Peyer's patch (tissue), 4 donors: ENCODE measurements at regions not wholly inside any gene's neighbourhood (a gene's known extent, or its start where the extent isn't known, plus 50 kb on each side); places are given as distances from the start of the nearest gene placed in this dataset.

ENCODE experiments used
- DNase-seq, 3 donors: peaks; one replicate each; pipeline ENCODE4 v3.0.0-alpha.2; 2017 to 2019
- H3K27ac ChIP-seq, 4 donors: fragments of 200-600 bp; sonication (generic); one replicate each; pipeline ENCODE4 v1.5.1; 2016 to 2019
- H3K27me3 ChIP-seq, 2 donors: fragments of 200-600 bp; sonication (generic); one replicate each; pipeline ENCODE4 v1.5.1; 2019
- H3K36me3 ChIP-seq, 3 donors: fragments of 200-600 bp; sonication (generic); one replicate each; pipeline ENCODE4 v1.5.1; 2016 to 2019
- H3K4me1 ChIP-seq, 4 donors: fragments of 200-600 bp; sonication (generic); one replicate each; pipeline ENCODE4 v1.5.1; 2016 to 2019
- H3K4me3 ChIP-seq, 4 donors: fragments of 200-600 bp; sonication (generic); 1 replicate in 3 of 4; 2 replicates in 1 of 4; pipeline ENCODE4 v1.5.1; 2016 to 2019; ENCODE audit warnings: mild to moderate bottlenecking in 1 of 4
- H3K9me3 ChIP-seq, 4 donors: fragments of 200-600 bp; sonication (generic); one replicate each; pipeline ENCODE4 v1.5.1; 2016 to 2019; ENCODE audit warnings: mild to moderate bottlenecking in 1 of 4
- CTCF ChIP-seq, 6 experiments: fragments of 450-650 bp in 4 of 6; fragments of 200-600 bp in 2 of 6; sonication (generic) in 1 of 6; IDR thresholded peaks; one replicate each; pipeline ENCODE4 v1.5.1; 2017 to 2019; ENCODE audit warnings: antibody characterized with exemption in 6 of 6, mild to moderate bottlenecking in 3 of 6, moderate library complexity in 1 of 6
- POLR2A ChIP-seq, 2 donors: fragments of 450-650 bp; IDR thresholded peaks; one replicate each; pipeline ENCODE4 v1.5.1; 2017; ENCODE audit warnings: antibody characterized with exemption in 2 of 2, mild to moderate bottlenecking in 2 of 2, moderate library complexity in 2 of 2

- Histone ChIP-seq H3K27ac (no peak overlapping the region), H3K9me3 (no peaks in the 10 kb centered on the region), H3K4me1 (no peaks in the 10 kb centered on the region), H3K4me3 (no peak overlapping the region), H3K36me3 (no peaks in the 10 kb centered on the region), H3K27me3 (no peaks in the 10 kb centered on the region)
- no peak for DNase-seq
- TF ChIP-seq POLR2A (IDR thresholded peaks at IDR 0.05) (no peak), CTCF (IDR thresholded peaks at IDR 0.05) (no peak)
Observed at GRCh38 chr20:40933758-40934157, 94.9 kb upstream of the TOP1 start.

GRCh38 chr20:40938020-40938419, 90.6 kb upstream of the TOP1 start:
- Histone ChIP-seq H3K27me3 (no peaks in the 10 kb centered on the region), H3K36me3 (no peaks in the 10 kb centered on the region), H3K9me3 (no peaks in the 10 kb centered on the region), H3K4me1 (no peaks in the 10 kb centered on the region), H3K27ac (no peak overlapping the region), H3K4me3 (no peak overlapping the region)
- no peak for DNase-seq
- TF ChIP-seq POLR2A (IDR thresholded peaks at IDR 0.05) = no peak
- TF ChIP-seq CTCF (IDR thresholded peaks at IDR 0.05) = no peak

- Histone ChIP-seq H3K4me3 (no peak overlapping the region), H3K27ac (no peak overlapping the region), H3K27me3 (no peaks in the 10 kb centered on the region), H3K4me1 (no peaks in the 10 kb centered on the region), H3K36me3 (no peaks in the 10 kb centered on the region), H3K9me3 (no peaks in the 10 kb centered on the region)
- DNase-seq = no peak
- TF ChIP-seq POLR2A (IDR thresholded peaks at IDR 0.05) (no peak), CTCF (IDR thresholded peaks at IDR 0.05) (no peak)
Observed at GRCh38 chr20:40939667-40940066, 89.0 kb upstream of the TOP1 start.

- H3K27ac ChIP-seq = no peak overlapping the region
- H3K4me3 ChIP-seq = no peak overlapping the region
- no peak for DNase-seq
- no peaks in the 10 kb centered on the region for H3K4me1 ChIP-seq
- H3K36me3 ChIP-seq = no peaks in the 10 kb centered on the region
- H3K27me3 ChIP-seq = no peaks in the 10 kb centered on the region
- TF ChIP-seq POLR2A (IDR thresholded peaks at IDR 0.05) (no peak), CTCF (IDR thresholded peaks at IDR 0.05) (no peak)
- H3K9me3 ChIP-seq = no peaks in the 10 kb centered on the region
Observed at GRCh38 chr20:40941133-40941610, 87.5 kb upstream of the TOP1 start.

GRCh38 chr20:40942006-40942405, 86.6 kb upstream of the TOP1 start:
- TF ChIP-seq CTCF (IDR thresholded peaks at IDR 0.05) (no peak), POLR2A (IDR thresholded peaks at IDR 0.05) (no peak)
- DNase-seq = no peak
- Histone ChIP-seq H3K4me3 (no peak overlapping the region), H3K36me3 (no peaks in the 10 kb centered on the region), H3K27me3 (no peaks in the 10 kb centered on the region), H3K4me1 (no peaks in the 10 kb centered on the region), H3K27ac (no peak overlapping the region), H3K9me3 (no peaks in the 10 kb centered on the region)

- H3K4me1 ChIP-seq = no peaks in the 10 kb centered on the region
- H3K4me3 ChIP-seq = no peak overlapping the region
- no peak for DNase-seq
- H3K36me3 ChIP-seq = no peaks in the 10 kb centered on the region
- no peaks in the 10 kb centered on the region for H3K27me3 ChIP-seq
- TF ChIP-seq CTCF (IDR thresholded peaks at IDR 0.05) (no peak), POLR2A (IDR thresholded peaks at IDR 0.05) (no peak)
- no peak overlapping the region for H3K27ac ChIP-seq
- no peaks in the 10 kb centered on the region for H3K9me3 ChIP-seq
Observed at GRCh38 chr20:40942775-40943174, 85.8 kb upstream of the TOP1 start.
